ENCODE measurements at regions not wholly inside any gene's neighbourhood (a gene's known extent, or its start where the extent isn't known, plus 50 kb on each side); places are given as distances from the start of the nearest gene placed in this dataset.

DNA sequence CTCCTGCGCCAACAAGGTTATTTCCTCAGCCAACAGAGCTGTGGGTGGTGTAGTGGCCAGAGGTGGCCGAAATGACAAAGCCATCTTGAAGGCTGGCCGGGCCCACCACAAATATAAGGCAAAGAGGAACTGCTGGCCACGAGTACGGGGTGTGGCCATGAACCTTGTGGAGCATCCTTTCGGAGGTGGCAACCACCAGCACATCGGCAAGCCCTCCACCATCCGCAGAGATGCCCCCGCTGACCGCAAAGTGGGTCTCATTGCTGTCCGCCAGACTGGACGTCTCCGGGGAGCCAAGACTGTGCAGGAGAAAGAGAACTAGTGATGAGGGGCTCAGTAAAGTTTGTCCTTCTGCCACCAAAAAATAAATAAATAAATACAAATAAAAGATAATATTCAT lies 481.4 kb upstream of the NAALADL2 start:
- H3K4me3 ChIP-seq (ENCODE audit: low read depth, low read length): no peak overlapping the region
- DNase-seq (ENCODE audit: low read depth): no peak
- TF ChIP-seq POLR2A (IDR thresholded peaks at IDR 0.05; ENCODE audit: extremely low read depth, insufficient read length) (no peak), MYC (IDR thresholded peaks at IDR 0.05; ENCODE audit: low read depth, low read length) (no peak)
- TF ChIP-seq, protein P1, sequence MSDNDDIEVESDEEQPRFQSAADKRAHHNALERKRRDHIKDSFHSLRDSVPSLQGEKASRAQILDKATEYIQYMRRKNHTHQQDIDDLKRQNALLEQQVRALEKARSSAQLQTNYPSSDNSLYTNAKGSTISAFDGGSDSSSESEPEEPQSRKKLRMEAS (IDR thresholded peaks at IDR 0.05; ENCODE audit: low read depth, low read length): no peak
- TF ChIP-seq, protein P2, sequence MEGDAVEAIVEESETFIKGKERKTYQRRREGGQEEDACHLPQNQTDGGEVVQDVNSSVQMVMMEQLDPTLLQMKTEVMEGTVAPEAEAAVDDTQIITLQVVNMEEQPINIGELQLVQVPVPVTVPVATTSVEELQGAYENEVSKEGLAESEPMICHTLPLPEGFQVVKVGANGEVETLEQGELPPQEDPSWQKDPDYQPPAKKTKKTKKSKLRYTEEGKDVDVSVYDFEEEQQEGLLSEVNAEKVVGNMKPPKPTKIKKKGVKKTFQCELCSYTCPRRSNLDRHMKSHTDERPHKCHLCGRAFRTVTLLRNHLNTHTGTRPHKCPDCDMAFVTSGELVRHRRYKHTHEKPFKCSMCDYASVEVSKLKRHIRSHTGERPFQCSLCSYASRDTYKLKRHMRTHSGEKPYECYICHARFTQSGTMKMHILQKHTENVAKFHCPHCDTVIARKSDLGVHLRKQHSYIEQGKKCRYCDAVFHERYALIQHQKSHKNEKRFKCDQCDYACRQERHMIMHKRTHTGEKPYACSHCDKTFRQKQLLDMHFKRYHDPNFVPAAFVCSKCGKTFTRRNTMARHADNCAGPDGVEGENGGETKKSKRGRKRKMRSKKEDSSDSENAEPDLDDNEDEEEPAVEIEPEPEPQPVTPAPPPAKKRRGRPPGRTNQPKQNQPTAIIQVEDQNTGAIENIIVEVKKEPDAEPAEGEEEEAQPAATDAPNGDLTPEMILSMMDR (IDR thresholded peaks at IDR 0.05; ENCODE audit: low read depth, low read length): no peak

DNA sequence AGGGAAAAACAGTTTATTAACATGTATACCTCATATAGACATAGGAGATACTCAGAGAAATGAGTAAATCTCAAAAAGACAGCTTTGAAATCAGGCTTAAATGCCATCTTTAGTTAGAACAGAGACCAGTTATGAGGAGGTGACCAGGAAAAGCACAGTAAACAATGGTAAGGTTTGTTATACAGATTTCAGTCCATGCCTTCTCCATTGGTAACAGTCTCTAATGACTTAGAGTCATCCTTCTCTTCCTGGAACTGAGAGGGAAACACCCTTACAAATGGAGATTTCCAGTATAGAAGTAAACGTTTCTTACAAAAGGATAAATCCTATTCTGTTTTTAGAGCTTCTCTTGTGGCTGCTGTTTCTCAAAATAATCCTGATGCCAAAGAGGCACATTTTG lies 476.3 kb upstream of the NAALADL2 start:
- TF ChIP-seq, protein P2 (IDR thresholded peaks at IDR 0.05; ENCODE audit: low read depth, low read length): no peak
- DNase-seq (ENCODE audit: low read depth): no peak

DNA sequence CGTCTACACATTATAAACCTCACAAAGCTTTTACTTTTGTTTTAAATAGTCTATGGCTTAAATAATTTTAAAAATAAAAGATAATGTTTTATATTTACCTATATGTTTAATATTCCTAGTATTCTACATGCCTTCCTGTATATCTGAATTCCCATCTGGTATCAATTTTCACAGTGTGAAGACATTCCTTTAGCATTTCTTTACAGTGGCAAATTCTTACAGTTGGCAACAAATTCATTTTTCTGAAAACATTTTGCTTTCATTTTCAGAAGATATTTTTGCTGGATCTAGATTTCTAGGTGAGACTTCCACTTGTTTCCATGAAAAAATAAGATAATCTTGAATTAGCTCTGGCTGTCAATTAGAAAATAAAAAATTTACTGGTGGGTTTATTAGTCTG lies 471.4 kb upstream of the NAALADL2 start:
- no peak overlapping the region for H3K4me3 ChIP-seq (ENCODE audit: low read depth, low read length)
- TF ChIP-seq, protein P2 (IDR thresholded peaks at IDR 0.05; ENCODE audit: low read depth, low read length): no peak
- TF ChIP-seq POLR2A (IDR thresholded peaks at IDR 0.05; ENCODE audit: extremely low read depth, insufficient read length): no peak
- TF ChIP-seq, protein P1 (IDR thresholded peaks at IDR 0.05; ENCODE audit: low read depth, low read length): no peak
- no peak for TF ChIP-seq MYC (IDR thresholded peaks at IDR 0.05; ENCODE audit: low read depth, low read length)
- no peak for DNase-seq (ENCODE audit: low read depth)

More for the DNA sequence above, 476.3 kb upstream of the NAALADL2 start:
- no peak overlapping the region for H3K4me3 ChIP-seq (ENCODE audit: low read depth, low read length)

DNA sequence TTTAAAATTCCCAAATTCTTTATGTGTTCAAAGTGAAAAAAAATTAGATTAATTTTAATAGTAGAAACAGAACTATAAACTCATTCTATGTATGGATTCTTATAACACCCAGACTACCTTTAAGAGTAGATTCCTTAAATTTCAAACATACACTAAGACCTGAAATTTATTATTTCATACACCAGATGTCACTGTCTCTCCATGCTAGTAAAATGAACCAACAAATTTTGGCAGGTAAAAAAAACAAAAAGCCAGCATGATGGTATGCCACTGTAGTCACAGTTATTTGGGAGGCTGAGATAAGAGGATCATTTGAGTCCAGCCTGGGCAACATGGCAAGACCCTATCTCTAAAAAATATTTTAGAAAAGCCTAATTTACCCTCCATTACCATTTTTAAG lies 461.3 kb upstream of the NAALADL2 start:
- no peak overlapping the region for H3K4me3 ChIP-seq (ENCODE audit: low read depth, low read length)
- TF ChIP-seq POLR2A (IDR thresholded peaks at IDR 0.05; ENCODE audit: extremely low read depth, insufficient read length) (no peak), MYC (IDR thresholded peaks at IDR 0.05; ENCODE audit: low read depth, low read length) (no peak)
- TF ChIP-seq, protein P1 (IDR thresholded peaks at IDR 0.05; ENCODE audit: low read depth, low read length): no peak
- TF ChIP-seq, protein P2 (IDR thresholded peaks at IDR 0.05; ENCODE audit: low read depth, low read length): no peak
- DNase-seq (ENCODE audit: low read depth): peak; percentile 34

DNA sequence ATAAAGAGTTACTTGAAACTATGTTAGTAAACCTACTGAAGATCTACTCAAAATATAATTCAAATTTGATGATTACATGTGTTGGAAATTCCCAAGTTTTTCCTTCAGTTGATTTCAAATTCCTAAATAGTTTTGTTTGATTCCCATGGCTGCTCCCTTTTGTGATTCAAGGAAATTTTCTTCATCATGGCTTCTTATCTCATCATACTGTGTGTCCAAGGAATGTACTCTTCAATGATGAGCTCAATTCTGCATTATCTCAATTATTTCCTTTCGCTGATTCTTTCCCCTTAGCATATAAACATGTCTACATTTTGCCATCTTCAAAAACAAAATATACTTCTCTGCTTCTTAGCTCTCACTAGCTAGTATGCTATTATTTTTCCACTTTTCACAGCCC lies 460.4 kb upstream of the NAALADL2 start:
- H3K4me3 ChIP-seq (ENCODE audit: low read depth, low read length): no peak overlapping the region
- DNase-seq (ENCODE audit: low read depth): no peak
- TF ChIP-seq POLR2A (IDR thresholded peaks at IDR 0.05; ENCODE audit: extremely low read depth, insufficient read length) (no peak), MYC (IDR thresholded peaks at IDR 0.05; ENCODE audit: low read depth, low read length) (no peak)
- TF ChIP-seq, protein P2 (IDR thresholded peaks at IDR 0.05; ENCODE audit: low read depth, low read length): no peak
- TF ChIP-seq, protein P1 (IDR thresholded peaks at IDR 0.05; ENCODE audit: low read depth, low read length): no peak

DNA sequence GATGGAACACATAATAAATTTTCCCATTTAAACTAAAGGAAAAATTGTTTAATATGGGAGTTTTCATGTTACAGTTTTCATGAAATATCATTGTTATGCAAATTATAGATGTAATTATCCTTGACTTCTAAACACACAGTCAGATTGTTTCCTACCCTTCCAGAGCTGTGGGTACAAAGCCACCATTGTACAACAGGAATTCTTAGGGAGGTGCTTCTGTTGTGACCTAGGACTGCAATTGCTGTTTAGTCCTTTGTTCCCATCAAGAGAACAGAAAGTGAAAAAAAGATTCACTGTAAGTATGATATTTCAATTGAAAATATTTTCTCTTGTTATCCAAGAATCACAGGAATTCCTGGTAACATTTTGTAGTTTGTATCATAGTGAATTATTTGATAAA lies 455.3 kb upstream of the NAALADL2 start:
- TF ChIP-seq, protein P1 (IDR thresholded peaks at IDR 0.05; ENCODE audit: low read depth, low read length): no peak
- TF ChIP-seq, protein P2 (IDR thresholded peaks at IDR 0.05; ENCODE audit: low read depth, low read length): no peak
- TF ChIP-seq MYC (IDR thresholded peaks at IDR 0.05; ENCODE audit: low read depth, low read length): no peak
- TF ChIP-seq POLR2A (IDR thresholded peaks at IDR 0.05; ENCODE audit: extremely low read depth, insufficient read length): no peak

More for the DNA sequence above, 455.3 kb upstream of the NAALADL2 start:
- no peak for DNase-seq (ENCODE audit: low read depth)
- no peak overlapping the region for H3K4me3 ChIP-seq (ENCODE audit: low read depth, low read length)

Measured in NB4 (cell line).